ENCODE measurements at regions not wholly inside any gene's neighbourhood (a gene's known extent, or its start where the extent isn't known, plus 50 kb on each side); places are given as distances from the start of the nearest gene placed in this dataset.

- no peak for TF ChIP-seq CTCF (conservative IDR thresholded peaks at IDR 0.05; ENCODE audit: low read depth, low read length)
- no peak for TF ChIP-seq EZH2 (IDR thresholded peaks at IDR 0.05; ENCODE audit: borderline replicate concordance, low read depth, low read length, poor library complexity, severe bottlenecking)
Measured at GRCh38 chr9:88196142-88196790, 58.0 kb upstream of the SPATA31C2 start.
